Cardiac muscle cell (in vitro differentiated cells and primary cell): ENCODE measurements at regions not wholly inside any gene's neighbourhood (a gene's known extent, or its start where the extent isn't known, plus 50 kb on each side); places are given as distances from the start of the nearest gene placed in this dataset.

Source experiments
- DNase-seq, 2 donors: peaks; one replicate each; pipeline versions ENCODE4 v3.0.0 to v3.0.0-alpha.2; 2010 to 2017; ENCODE audit warnings: low read depth in 1 of 2, low spot score in 1 of 2
- H3K27ac ChIP-seq: fragments of 200-600 bp; sonication (generic); 2 replicates; pipeline ENCODE4 v1.5.1; 2016
- H3K27me3 ChIP-seq: fragments of 200-600 bp; sonication (generic); 2 replicates; pipeline ENCODE4 v1.6.0; 2016; ENCODE audit warnings: control low read depth
- H3K36me3 ChIP-seq: fragments of 200-600 bp; sonication (generic); 2 replicates; pipeline ENCODE4 v1.5.1; 2016; ENCODE audit warnings: control low read depth
- H3K4me1 ChIP-seq: fragments of 200-600 bp; sonication (generic); 2 replicates; pipeline ENCODE4 v1.8.1; 2017; ENCODE audit warnings: low read depth, mild to moderate bottlenecking, mixed run types
- H3K4me3 ChIP-seq: fragments of 200-600 bp; sonication (generic); 2 replicates; pipeline ENCODE4 v1.5.1; 2016; ENCODE audit warnings: mild to moderate bottlenecking
- H3K9me3 ChIP-seq: fragments of 200-600 bp; sonication (generic); 2 replicates; pipeline ENCODE4 v1.5.1; 2017; ENCODE audit warnings: low read depth, mild to moderate bottlenecking, control low read depth
- TF ChIP-seq, protein P1 (sequence below): IDR thresholded peaks from 2 replicates; pipeline ENCODE4 v1.5.1; 2012; ENCODE audit warnings: low read depth, mild to moderate bottlenecking, low read length

DNA sequence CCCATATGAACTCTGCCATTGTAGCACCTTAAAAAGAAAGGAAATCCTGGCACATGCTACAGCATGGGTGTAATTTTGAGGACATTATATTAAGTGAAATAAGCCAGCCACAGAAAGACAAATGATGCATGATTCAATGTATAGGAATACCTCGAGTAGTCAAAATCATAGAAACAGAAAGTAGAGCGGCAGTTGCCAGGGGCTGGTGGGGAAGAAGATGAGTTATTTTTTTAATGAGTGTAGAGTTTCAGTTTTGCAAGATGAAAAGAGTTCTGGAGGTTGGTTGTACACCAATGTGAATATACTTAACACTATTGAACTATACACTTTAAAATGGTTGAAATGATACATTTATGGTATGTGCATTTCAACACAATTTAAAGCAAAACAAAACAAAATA is 133.0 kb downstream of the ZDHHC21 start:
- no peaks in the 10 kb centered on the region for H3K9me3 ChIP-seq
- no peak overlapping the region for H3K4me3 ChIP-seq
- DNase-seq, result no peak
- H3K27ac ChIP-seq, result no peak overlapping the region
- TF ChIP-seq, protein P1, sequence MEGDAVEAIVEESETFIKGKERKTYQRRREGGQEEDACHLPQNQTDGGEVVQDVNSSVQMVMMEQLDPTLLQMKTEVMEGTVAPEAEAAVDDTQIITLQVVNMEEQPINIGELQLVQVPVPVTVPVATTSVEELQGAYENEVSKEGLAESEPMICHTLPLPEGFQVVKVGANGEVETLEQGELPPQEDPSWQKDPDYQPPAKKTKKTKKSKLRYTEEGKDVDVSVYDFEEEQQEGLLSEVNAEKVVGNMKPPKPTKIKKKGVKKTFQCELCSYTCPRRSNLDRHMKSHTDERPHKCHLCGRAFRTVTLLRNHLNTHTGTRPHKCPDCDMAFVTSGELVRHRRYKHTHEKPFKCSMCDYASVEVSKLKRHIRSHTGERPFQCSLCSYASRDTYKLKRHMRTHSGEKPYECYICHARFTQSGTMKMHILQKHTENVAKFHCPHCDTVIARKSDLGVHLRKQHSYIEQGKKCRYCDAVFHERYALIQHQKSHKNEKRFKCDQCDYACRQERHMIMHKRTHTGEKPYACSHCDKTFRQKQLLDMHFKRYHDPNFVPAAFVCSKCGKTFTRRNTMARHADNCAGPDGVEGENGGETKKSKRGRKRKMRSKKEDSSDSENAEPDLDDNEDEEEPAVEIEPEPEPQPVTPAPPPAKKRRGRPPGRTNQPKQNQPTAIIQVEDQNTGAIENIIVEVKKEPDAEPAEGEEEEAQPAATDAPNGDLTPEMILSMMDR, result no peak
- H3K36me3 ChIP-seq, result no peaks in the 10 kb centered on the region
- no peaks in the 10 kb centered on the region for H3K27me3 ChIP-seq
- H3K4me1 ChIP-seq, result peaks cover 6% of the 10 kb centered on the region

DNA sequence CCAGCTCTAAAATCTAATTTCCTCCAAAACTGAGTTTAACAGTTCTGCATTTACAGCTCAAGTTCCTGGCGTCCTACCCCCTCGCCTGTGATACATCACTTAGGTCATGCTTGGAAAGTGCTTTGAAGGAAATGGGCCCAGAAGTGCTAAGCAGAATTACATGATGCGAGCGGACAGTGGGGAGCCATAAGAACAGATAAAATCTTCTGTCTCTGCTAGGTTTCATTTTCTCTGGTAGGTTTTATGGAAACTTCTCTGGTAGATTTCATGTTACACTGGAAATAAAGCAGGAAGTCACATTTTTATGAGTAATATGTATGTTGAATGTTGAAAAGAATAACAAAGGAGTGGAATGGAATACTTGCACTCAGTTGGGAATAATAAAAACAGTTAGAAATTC is 138.3 kb downstream of the ZDHHC21 start:
- peak in 1 of 2 donors; percentile 29 for DNase-seq
- no peak overlapping the region for H3K4me3 ChIP-seq
- no peak overlapping the region for H3K27ac ChIP-seq
- no peaks in the 10 kb centered on the region for H3K36me3 ChIP-seq
- TF ChIP-seq, protein P1, result no peak
- no peaks in the 10 kb centered on the region for H3K9me3 ChIP-seq
- no peaks in the 10 kb centered on the region for H3K4me1 ChIP-seq
- H3K27me3 ChIP-seq, result no peaks in the 10 kb centered on the region

GRCh38 chr9:14547245-14548060 is 145.8 kb downstream of the ZDHHC21 start:
- Histone ChIP-seq H3K9me3 (no peaks in the 10 kb centered on the region), H3K4me3 (no peak overlapping the region), H3K4me1 (no peaks in the 10 kb centered on the region), H3K36me3 (no peaks in the 10 kb centered on the region), H3K27ac (no peak overlapping the region), H3K27me3 (no peaks in the 10 kb centered on the region)
- TF ChIP-seq, protein P1, result no peak
- no peak for DNase-seq

GRCh38 chr9:14546693-14547092 is 146.5 kb downstream of the ZDHHC21 start:
- TF ChIP-seq, protein P1, result no peak
- Histone ChIP-seq H3K4me1 (no peaks in the 10 kb centered on the region), H3K4me3 (no peak overlapping the region), H3K36me3 (no peaks in the 10 kb centered on the region), H3K27me3 (no peaks in the 10 kb centered on the region), H3K27ac (no peak overlapping the region), H3K9me3 (no peaks in the 10 kb centered on the region)
- no peak for DNase-seq

GRCh38 chr9:14542071-14542470 is 151.2 kb downstream of the ZDHHC21 start:
- DNase-seq, result no peak
- no peak overlapping the region for H3K27ac ChIP-seq
- TF ChIP-seq, protein P1, result no peak
- H3K4me1 ChIP-seq, result peaks cover 5% of the 10 kb centered on the region
- no peaks in the 10 kb centered on the region for H3K9me3 ChIP-seq
- H3K36me3 ChIP-seq, result no peaks in the 10 kb centered on the region
- no peaks in the 10 kb centered on the region for H3K27me3 ChIP-seq
- no peak overlapping the region for H3K4me3 ChIP-seq
